HG02571 (cell line): ENCODE measurements at regions not wholly inside any gene's neighbourhood (a gene's known extent, or its start where the extent isn't known, plus 50 kb on each side); places are given as distances from the start of the nearest gene placed in this dataset.

Experiments used
- ATAC-seq: cut with Tn5 transposase; IDR thresholded peaks from one replicate; pipeline ENCODE4 v1.9.1; 2021; ENCODE audit warnings: mild to moderate bottlenecking, moderate library complexity; ENCODE audit not compliant: unreplicated experiment

GRCh38 chr4:121277194-121278105 is 103.4 kb downstream of the QRFPR start:
- peak; percentile 48 for ATAC-seq

GRCh38 chr4:121273191-121273590 is 107.6 kb downstream of the QRFPR start:
- no peak for ATAC-seq

DNA sequence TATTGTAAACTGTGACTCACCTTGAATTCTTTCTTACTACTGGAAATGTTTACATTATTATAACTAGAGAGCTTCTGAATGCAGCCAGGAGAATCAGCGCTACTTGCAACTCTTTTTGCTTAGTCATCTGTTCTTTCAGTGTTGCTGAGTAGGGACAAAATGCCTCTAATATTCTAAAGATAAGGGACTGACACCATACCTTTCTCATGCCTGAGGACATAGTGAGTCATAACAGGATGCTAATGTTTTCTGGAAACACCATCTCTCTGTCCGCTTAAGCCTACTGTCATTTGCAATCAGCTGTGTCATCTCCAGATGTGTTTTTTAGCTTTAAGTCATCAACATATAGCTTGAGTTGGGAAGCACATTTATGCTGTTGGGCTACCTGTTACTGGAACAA is 108.3 kb downstream of the QRFPR start:
- peak; percentile 89 for ATAC-seq

GRCh38 chr4:121270389-121270788 is 106.3 kb upstream of the TNIP3 start:
- no peak for ATAC-seq

- no peak for ATAC-seq
These were observed 104.9 kb upstream of the TNIP3 start for GRCh38 chr4:121269001-121269400.

DNA sequence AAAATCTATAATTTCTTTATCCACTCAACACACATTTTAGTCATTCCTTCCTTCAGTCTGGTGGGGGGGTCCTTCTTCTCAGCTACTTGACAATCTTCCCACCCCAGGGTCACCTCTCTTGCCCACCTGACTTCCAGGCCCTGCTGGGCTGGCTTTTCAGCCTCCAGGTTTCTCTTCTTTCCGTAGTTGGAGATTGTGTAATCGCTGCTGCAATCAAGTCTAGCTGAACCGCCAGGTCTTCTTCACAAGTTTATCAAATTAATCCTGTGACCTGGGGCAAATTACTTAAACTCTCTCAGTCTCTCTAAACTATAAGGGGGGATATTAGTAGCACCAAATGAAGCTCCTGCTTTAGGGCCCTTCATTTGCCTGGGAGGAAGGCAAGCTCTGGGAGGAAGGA is 102.9 kb upstream of the TNIP3 start:
- ATAC-seq = no peak

- ATAC-seq = peak; percentile 11
These were observed 92.9 kb upstream of the TNIP3 start for GRCh38 chr4:121256887-121257466.

GRCh38 chr4:121255986-121256750 is 92.0 kb upstream of the TNIP3 start:
- ATAC-seq = peak; percentile 99

GRCh38 chr4:121253961-121254360 is 89.8 kb upstream of the TNIP3 start:
- ATAC-seq = no peak

- ATAC-seq = no peak
These were observed 88.2 kb upstream of the TNIP3 start for GRCh38 chr4:121252224-121252806.

GRCh38 chr4:121248747-121249146 is 84.6 kb upstream of the TNIP3 start:
- ATAC-seq = no peak

DNA sequence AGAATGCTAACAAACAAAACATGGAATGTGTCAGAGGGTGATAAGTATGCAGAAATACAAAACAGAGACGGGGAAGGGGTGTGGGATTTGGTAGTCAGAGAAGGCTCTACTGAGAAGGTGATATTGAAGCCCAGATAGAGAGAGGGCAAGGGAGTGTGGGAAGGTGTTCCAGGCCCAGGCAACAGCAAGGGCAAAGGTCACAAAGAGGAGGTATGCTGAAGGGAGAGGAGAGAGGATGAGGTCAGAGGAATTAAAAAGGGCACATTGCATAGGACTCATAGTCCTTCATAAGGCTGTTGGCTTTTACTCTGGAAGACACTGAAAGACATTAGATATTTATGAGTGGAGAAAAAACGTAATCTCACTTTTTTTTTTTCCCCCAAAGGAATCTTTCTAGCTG is 82.6 kb upstream of the TNIP3 start:
- no peak for ATAC-seq

GRCh38 chr4:121243485-121243884 is 79.4 kb upstream of the TNIP3 start:
- ATAC-seq = peak; percentile 64

DNA sequence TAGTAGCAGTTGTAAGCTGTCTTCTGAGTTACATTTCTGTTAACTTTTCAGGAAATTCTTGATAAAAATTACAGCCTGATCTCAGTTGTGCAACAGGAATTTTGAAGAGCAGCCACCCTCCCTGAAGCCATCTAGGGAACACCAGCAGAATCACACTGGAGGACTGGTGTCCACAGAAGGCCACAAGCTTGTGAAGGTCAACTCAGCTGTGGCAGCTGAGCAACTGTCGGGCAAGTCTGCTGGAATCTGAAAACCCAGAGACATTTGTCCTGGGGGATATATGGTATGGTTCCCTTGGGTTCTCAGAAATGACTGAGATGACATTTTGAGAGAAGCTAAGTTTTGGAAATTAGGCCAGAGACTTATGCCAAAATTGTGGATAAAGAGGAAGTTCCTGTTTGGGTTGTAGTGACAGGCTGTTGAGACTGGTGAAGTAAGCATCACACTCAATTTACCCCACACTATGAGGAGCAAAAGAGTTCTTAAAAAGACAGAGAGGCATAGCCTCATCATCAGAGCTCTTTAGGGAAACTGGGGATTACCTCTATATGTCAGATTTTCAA is 78.1 kb upstream of the TNIP3 start:
- ATAC-seq = no peak

DNA sequence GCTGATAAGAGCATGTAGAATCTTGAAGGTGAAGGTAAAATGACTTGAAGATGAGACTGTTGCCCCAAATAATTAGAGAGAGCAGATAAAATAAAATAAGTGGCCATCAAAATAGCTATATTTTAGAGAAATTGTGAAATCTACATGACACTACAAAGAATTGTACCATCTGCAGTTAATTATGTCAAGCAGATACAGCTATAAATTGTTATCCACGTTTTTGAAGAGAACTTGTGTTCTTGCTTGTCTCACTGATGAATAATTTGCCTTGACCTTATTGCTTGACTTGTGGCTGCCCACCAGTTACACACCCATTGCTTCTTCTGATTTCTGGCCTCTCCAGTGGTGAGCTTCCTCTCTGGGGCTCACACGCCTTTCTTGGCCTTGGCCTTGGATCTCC is 75.8 kb upstream of the TNIP3 start:
- no peak for ATAC-seq

DNA sequence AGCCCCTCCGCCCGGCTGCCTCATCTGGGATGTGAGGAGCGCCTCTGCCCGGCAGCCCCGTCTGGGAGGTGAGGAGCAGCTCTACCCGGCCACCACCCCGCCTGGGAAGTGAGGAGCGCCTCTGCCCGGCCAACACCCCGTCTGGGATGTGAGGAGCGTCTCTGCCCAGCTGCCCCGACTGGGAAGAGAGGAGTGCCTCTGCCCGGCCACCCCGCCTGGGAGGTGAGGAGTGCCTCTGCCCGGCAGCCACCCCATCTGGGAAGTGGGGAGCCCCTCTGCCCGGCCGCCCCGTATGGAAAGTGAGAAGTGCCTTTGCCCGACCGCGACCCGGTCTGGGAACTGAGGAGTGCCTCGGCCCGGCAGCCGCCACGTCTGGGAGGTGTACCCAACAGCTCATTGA is 74.3 kb upstream of the TNIP3 start:
- no peak for ATAC-seq

DNA sequence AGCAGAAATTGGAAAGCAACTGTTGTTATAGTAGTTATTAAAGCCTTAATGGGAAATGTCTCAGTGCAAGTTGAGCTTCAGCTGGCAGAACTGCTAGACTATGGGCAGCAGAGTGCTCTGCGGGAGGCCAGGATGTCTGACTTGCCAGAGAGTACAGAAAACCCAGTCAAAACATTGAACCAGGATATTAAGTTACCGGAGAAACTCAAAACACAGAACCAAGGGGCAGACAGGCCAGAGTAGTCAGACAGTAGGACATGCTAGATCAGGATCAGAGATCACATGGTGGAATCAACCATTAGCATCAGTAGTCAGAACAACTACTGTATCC is 72.9 kb upstream of the TNIP3 start:
- no peak for ATAC-seq

DNA sequence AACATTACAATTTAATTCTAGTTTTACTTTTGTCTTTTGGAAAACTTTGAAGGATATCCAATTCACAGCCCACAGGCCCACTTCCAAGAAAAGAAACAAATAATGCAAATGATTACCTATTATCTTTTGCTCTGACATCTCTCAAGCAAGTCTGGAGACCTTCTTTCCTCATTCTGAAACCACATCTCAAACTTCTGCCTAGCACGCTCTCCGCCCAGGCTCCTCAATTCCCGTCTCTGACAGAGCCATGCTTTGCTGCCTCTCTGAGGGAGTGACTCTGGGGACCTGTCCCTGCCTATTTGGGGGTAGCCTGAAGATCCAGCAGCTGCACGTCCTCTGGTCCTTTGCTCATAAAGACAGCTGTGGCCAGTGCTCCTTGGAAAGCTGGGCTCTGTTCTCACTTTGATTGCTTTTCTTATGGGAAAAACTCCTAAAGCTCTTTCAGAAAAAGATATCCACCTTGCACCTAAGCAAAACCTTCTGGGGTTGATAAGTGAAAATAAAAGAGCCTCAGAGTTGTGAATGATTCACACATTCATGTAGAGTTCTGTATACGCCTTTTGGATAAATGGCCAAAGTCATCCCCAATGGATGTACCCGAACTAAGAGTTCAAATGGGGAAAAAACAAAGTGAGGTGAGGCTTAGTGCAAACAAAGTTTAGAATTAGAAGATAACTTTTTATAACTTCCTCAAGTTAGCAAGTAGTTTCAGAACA is 72.4 kb upstream of the TNIP3 start:
- no peak for ATAC-seq

GRCh38 chr4:121233982-121234381 is 69.9 kb upstream of the TNIP3 start:
- no peak for ATAC-seq

DNA sequence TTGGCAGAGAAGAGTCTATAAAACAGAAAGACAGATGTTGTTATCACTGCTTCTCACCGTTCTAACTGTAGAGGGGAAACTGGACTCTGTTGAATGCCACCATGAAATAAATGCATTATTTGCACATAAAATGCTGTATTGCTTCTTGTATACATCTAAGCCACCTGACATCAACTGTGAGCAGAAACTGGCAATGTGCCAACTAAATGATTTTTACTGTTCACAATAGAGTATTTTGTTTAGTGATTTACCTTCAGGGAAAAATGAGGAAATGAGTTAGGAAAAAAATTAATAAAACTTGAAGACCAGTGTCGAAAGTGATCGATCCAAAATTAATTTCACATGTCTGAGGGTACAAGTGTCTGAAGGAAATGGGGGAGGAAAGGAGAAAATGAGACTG is 65.9 kb upstream of the TNIP3 start:
- no peak for ATAC-seq

GRCh38 chr4:121228848-121229247 is 64.7 kb upstream of the TNIP3 start:
- ATAC-seq = no peak
